CD14-positive monocyte (primary cell): ENCODE measurements at regions not wholly inside any gene's neighbourhood (a gene's known extent, or its start where the extent isn't known, plus 50 kb on each side); places are given as distances from the start of the nearest gene placed in this dataset.

Experiments
- DNase-seq, 3 donors: peaks; one replicate each; pipeline ENCODE4 v3.0.0-alpha.2; 2011 to 2022
- H2AFZ ChIP-seq: 2 replicates; pipeline ENCODE4 v1.6.0; 2012; ENCODE audit warnings: mild to moderate bottlenecking, low read depth, low read length, inconsistent platforms; ENCODE audit not compliant: insufficient read depth, poor library complexity, severe bottlenecking
- H3K27ac ChIP-seq, 2 donors: 1 replicate in 1 of 2; 2 replicates in 1 of 2; pipeline ENCODE4 v1.5.1; 2012 to 2013; ENCODE audit warnings: low read length in 2 of 2, control low read depth in 1 of 2, inconsistent platforms in 1 of 2, low read depth in 1 of 2, mild to moderate bottlenecking in 1 of 2
- H3K27me3 ChIP-seq, 2 donors: one replicate each; pipeline versions ENCODE4 v1.6.0 to v1.6.1; 2011 to 2013; ENCODE audit warnings: low read length in 2 of 2; ENCODE audit not compliant: control insufficient read depth in 2 of 2, insufficient read depth in 2 of 2
- H3K36me3 ChIP-seq, 2 donors: replicated peaks in 1 of 2; 1 replicate in 1 of 2; 2 replicates in 1 of 2; pipeline versions ENCODE4 v1.5.1 to v1.6.1; 2012 to 2013; ENCODE audit warnings: low read length in 2 of 2, control low read depth in 1 of 2, inconsistent platforms in 1 of 2, mild to moderate bottlenecking in 1 of 2; ENCODE audit not compliant: insufficient read depth in 2 of 2, control insufficient read depth in 1 of 2
- H3K4me1 ChIP-seq, 2 donors: 1 replicate in 1 of 2; 2 replicates in 1 of 2; pipeline versions ENCODE4 v1.5.1 to v1.6.1; 2012 to 2013; ENCODE audit warnings: low read length in 2 of 2, control low read depth in 1 of 2, inconsistent platforms in 1 of 2, mild to moderate bottlenecking in 1 of 2, moderate library complexity in 1 of 2; ENCODE audit not compliant: insufficient read depth in 2 of 2, control insufficient read depth in 1 of 2
- H3K4me2 ChIP-seq: replicated peaks from 2 replicates; pipeline ENCODE3; 2012; ENCODE audit warnings: low read length, moderate library complexity, mild to moderate bottlenecking; ENCODE audit not compliant: poor library complexity, severe bottlenecking; ENCODE audit errors: extremely low read depth
- H3K4me3 ChIP-seq, 3 experiments: fragments of 200-600 bp in 1 of 3; sonication (generic) in 1 of 3; replicated peaks in 1 of 3; 1 replicate in 2 of 3; 2 replicates in 1 of 3; pipeline ENCODE4 v1.5.1; 2011 to 2013; ENCODE audit warnings: low read length in 3 of 3, mild to moderate bottlenecking in 3 of 3, control low read depth in 2 of 3, low read depth in 2 of 3, inconsistent platforms in 1 of 3, moderate library complexity in 1 of 3
- H3K79me2 ChIP-seq: 2 replicates; pipeline ENCODE4 v1.6.0; 2012; ENCODE audit warnings: mild to moderate bottlenecking, control low read depth, inconsistent platforms, low read length, moderate library complexity; ENCODE audit not compliant: insufficient read depth
- H3K9ac ChIP-seq: 2 replicates; pipeline ENCODE4 v1.6.0; 2017; ENCODE audit warnings: low read length, mild to moderate bottlenecking; ENCODE audit not compliant: insufficient read depth, poor library complexity, severe bottlenecking
- H3K9me3 ChIP-seq, 2 donors: replicated peaks in 1 of 2; 1 replicate in 1 of 2; 2 replicates in 1 of 2; pipeline versions ENCODE4 v1.5.1 to v1.6.1; 2012 to 2013; ENCODE audit warnings: low read length in 2 of 2, control low read depth in 1 of 2; ENCODE audit not compliant: control insufficient read depth in 1 of 2, insufficient read depth in 1 of 2
- H4K20me1 ChIP-seq: 2 replicates; pipeline ENCODE4 v1.6.0; 2012; ENCODE audit warnings: mild to moderate bottlenecking, low read length, control low read depth, moderate library complexity; ENCODE audit not compliant: insufficient read depth
- H3K27ac Mint-ChIP-seq, 7 donors: one replicate each; pipeline ENCODE4 v1.8.0; 2020; ENCODE audit warnings: mild to moderate bottlenecking in 7 of 7, mixed read lengths in 7 of 7, moderate library complexity in 6 of 7, inconsistent platforms in 2 of 7
- H3K27me3 Mint-ChIP-seq, 3 donors: one replicate each; pipeline ENCODE4 v1.8.0; 2021 to 2022; ENCODE audit warnings: low read depth in 3 of 3, mild to moderate bottlenecking in 3 of 3, mixed read lengths in 3 of 3, moderate library complexity in 3 of 3, inconsistent platforms in 1 of 3
- H3K36me3 Mint-ChIP-seq, 2 donors: one replicate each; pipeline ENCODE4 v1.8.0; 2020; ENCODE audit warnings: mixed read lengths in 2 of 2, inconsistent platforms in 1 of 2, mild to moderate bottlenecking in 1 of 2
- H3K4me1 Mint-ChIP-seq: one replicate; pipeline ENCODE4 v1.8.0; 2020; ENCODE audit warnings: mild to moderate bottlenecking, mixed read lengths
- H3K4me3 Mint-ChIP-seq, 2 donors: one replicate each; pipeline ENCODE4 v1.8.0; 2020; ENCODE audit warnings: mild to moderate bottlenecking in 2 of 2, mixed read lengths in 2 of 2, moderate library complexity in 1 of 2
- H3K9me3 Mint-ChIP-seq, 7 donors: one replicate each; pipeline ENCODE4 v1.8.0; 2020 to 2022; ENCODE audit warnings: mixed read lengths in 7 of 7, mild to moderate bottlenecking in 6 of 7, moderate library complexity in 6 of 7, inconsistent platforms in 2 of 7
- WGBS: methylation state at CpG from one replicate; pipeline ENCODE4 v1.1.5; 2013; ENCODE audit warnings: missing lambda C conversion rate; ENCODE audit not compliant: insufficient coverage; 5-methylcytosine and 5-hydroxymethylcytosine counted together
- intact Hi-C, 2 donors: fragments of 100-400 bp; cut with micrococcal nuclease; formaldehyde crosslinking; loops; one replicate each; pipeline versions ENCODE4 v1.15.0 to v1.15.1; 2023
- TF ChIP-seq, protein P1 (sequence below): fragments of 200-600 bp; IDR thresholded peaks from one replicate; pipeline ENCODE4 v1.8.0; 2022; ENCODE audit warnings: antibody characterized with exemption, mild to moderate bottlenecking

DNA sequence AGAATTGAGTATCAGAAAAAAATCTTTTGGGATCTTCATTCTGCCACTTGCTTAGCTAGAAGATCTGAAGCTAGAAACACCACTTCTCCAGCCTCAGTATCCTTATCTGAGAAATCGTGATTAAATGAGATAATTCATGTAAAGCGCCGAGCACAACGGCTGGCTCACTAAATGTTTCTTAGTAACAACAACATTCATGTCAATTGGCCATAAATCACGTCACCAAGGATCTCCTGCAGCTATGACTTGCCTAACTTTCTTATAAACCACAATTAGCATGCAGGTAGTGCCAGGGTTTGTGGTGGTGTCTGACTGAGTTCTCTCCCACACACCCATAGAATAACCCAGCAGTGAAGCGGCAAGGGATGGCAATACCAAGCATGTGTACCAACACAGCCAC lies 501.3 kb downstream of the EFNB2 start:
- Histone ChIP-seq H3K9me3 (peaks cover 3% of the 10 kb centered on the region in 2 donors), H3K36me3 (no peaks in the 10 kb centered on the region), H3K79me2 (no peaks in the 10 kb centered on the region), H3K4me3 (no peak overlapping the region), H2AFZ (no peak overlapping the region), H3K27ac (no peak overlapping the region), H3K9ac (no peak overlapping the region), H4K20me1 (no peaks in the 10 kb centered on the region), H3K4me2 (no peak overlapping the region), H3K27me3 (no peaks in the 10 kb centered on the region), H3K4me1 (no peaks in the 10 kb centered on the region)
- Mint-ChIP-seq H3K9me3 (peaks cover 0 to 10% (median 3%) of the 10 kb centered on the region in 7 donors), H3K4me1 (no peaks in the 10 kb centered on the region), H3K27me3 (peaks cover 0 to 1% (median 0%) of the 10 kb centered on the region in 3 donors), H3K36me3 (no peaks in the 10 kb centered on the region), H3K4me3 (no peak overlapping the region), H3K27ac (no peak overlapping the region)
- WGBS: 100% methylated on average over 3 of the region's 6 CpGs
- DNase-seq: no peak
- intact Hi-C loops: no loop called here
- TF ChIP-seq, protein P1, sequence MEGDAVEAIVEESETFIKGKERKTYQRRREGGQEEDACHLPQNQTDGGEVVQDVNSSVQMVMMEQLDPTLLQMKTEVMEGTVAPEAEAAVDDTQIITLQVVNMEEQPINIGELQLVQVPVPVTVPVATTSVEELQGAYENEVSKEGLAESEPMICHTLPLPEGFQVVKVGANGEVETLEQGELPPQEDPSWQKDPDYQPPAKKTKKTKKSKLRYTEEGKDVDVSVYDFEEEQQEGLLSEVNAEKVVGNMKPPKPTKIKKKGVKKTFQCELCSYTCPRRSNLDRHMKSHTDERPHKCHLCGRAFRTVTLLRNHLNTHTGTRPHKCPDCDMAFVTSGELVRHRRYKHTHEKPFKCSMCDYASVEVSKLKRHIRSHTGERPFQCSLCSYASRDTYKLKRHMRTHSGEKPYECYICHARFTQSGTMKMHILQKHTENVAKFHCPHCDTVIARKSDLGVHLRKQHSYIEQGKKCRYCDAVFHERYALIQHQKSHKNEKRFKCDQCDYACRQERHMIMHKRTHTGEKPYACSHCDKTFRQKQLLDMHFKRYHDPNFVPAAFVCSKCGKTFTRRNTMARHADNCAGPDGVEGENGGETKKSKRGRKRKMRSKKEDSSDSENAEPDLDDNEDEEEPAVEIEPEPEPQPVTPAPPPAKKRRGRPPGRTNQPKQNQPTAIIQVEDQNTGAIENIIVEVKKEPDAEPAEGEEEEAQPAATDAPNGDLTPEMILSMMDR: no peak

DNA sequence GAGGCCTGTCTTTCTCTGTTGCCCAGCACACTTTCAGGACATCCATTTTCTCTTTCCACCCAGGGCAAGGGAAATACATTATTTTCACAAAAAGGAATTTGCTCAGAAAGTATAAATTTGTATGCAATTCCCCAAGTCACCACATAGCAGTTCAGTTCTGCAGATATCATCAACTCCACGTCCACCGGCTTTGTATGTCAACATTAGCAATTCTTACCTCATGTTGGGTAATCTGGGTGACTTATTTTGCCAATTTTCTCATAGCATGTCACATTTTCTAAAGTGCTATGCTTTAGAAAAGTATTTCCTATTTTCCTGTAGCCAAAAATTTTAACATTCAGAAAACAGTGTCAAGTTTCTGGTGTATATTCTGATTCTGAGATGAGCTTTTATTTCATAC lies 501.8 kb downstream of the EFNB2 start:
- Mint-ChIP-seq H3K27me3 (peaks cover 0 to 1% (median 0%) of the 10 kb centered on the region in 3 donors), H3K4me3 (no peak overlapping the region), H3K27ac (no peak overlapping the region), H3K9me3 (peaks cover 0 to 10% (median 3%) of the 10 kb centered on the region in 7 donors), H3K4me1 (no peaks in the 10 kb centered on the region), H3K36me3 (no peaks in the 10 kb centered on the region)
- Histone ChIP-seq H3K4me1 (no peaks in the 10 kb centered on the region), H3K36me3 (no peaks in the 10 kb centered on the region), H2AFZ (no peak overlapping the region), H3K4me2 (no peak overlapping the region), H3K9ac (no peak overlapping the region), H4K20me1 (no peaks in the 10 kb centered on the region), H3K4me3 (no peak overlapping the region), H3K79me2 (no peaks in the 10 kb centered on the region), H3K9me3 (peaks cover 1 to 3% of the 10 kb centered on the region in 2 donors), H3K27me3 (no peaks in the 10 kb centered on the region), H3K27ac (no peak overlapping the region)
- 100% methylated on average over 2 of the region's 2 CpGs for WGBS
- intact Hi-C loops: no loop called here
- DNase-seq: no peak
- TF ChIP-seq, protein P1: no peak
